Kidney (tissue), 13 donors: ENCODE measurements at regions not wholly inside any gene's neighbourhood (a gene's known extent, or its start where the extent isn't known, plus 50 kb on each side); places are given as distances from the start of the nearest gene placed in this dataset.

Source experiments
- DNase-seq, 5 donors: peaks; one replicate each; pipeline ENCODE4 v3.0.0-alpha.2; 2013 to 2020
- FAIRE-seq: peaks from 2 replicates; lab custom pipeline; 2012; peaks lifted over from hg19 to GRCh38; lab: Jason Lieb, UNC
- H3K27ac ChIP-seq, 2 donors: one replicate each; pipeline ENCODE4 v1.7.0; 2013; ENCODE audit warnings: low read depth in 2 of 2, low read length in 2 of 2, inconsistent platforms in 1 of 2
- H3K27me3 ChIP-seq: one replicate; pipeline ENCODE4 v1.7.1; 2013; ENCODE audit warnings: low read length, inconsistent platforms; ENCODE audit not compliant: control insufficient read depth, insufficient read depth
- H3K36me3 ChIP-seq, 3 donors: one replicate each; pipeline versions ENCODE4 v1.7.0 to v1.7.1; 2013; ENCODE audit warnings: low read length in 3 of 3, control low read depth in 1 of 3, inconsistent platforms in 1 of 3; ENCODE audit not compliant: insufficient read depth in 3 of 3, control insufficient read depth in 2 of 3
- H3K4me1 ChIP-seq, 3 donors: one replicate each; pipeline versions ENCODE4 v1.7.0 to v1.7.1; 2013; ENCODE audit warnings: low read length in 3 of 3, inconsistent platforms in 1 of 3, low read depth in 1 of 3; ENCODE audit not compliant: control insufficient read depth in 2 of 3, insufficient read depth in 2 of 3
- H3K4me3 ChIP-seq, 3 donors: one replicate each; pipeline versions ENCODE4 v1.7.0 to v1.8.1; 2013; ENCODE audit warnings: low read length in 3 of 3, control low read depth in 1 of 3, inconsistent platforms in 1 of 3
- H3K9ac ChIP-seq, 3 donors: one replicate each; pipeline versions ENCODE4 v1.7.0 to v1.7.1; 2013; ENCODE audit warnings: low read length in 3 of 3, control low read depth in 1 of 3, inconsistent platforms in 1 of 3
- H3K9me3 ChIP-seq, 3 donors: one replicate each; pipeline versions ENCODE4 v1.7.0 to v1.7.1; 2013; ENCODE audit warnings: low read length in 3 of 3, control low read depth in 1 of 3, inconsistent platforms in 1 of 3; ENCODE audit not compliant: control insufficient read depth in 2 of 3, insufficient read depth in 1 of 3
- CTCF ChIP-seq: IDR thresholded peaks from 3 replicates; pipeline ENCODE4 v1.5.1; 2012; ENCODE audit warnings: mild to moderate bottlenecking, moderate library complexity, borderline replicate concordance; ENCODE audit not compliant: insufficient read depth; ENCODE audit errors: extremely low read depth
- intact Hi-C: fragments of 100-400 bp; cut with DNase I; formaldehyde crosslinking; loops from one replicate; pipeline ENCODE4 v1.11.1; 2022
- donor health status: control.
- donor health status: control.
- donor health status: control.
- donor health status: control.
- donor health status: control.
- donor health status: DM: yes; HTN: yes; CAD: no.
- donor health status: Normal renal cell carcinoma (clear cell type).

GRCh38 chr16:73418691-73419090 is 370.8 kb upstream of the ZFHX3 start:
- DNase-seq: no peak
- Histone ChIP-seq H3K27ac (no peak overlapping the region), H3K9ac (no peak overlapping the region), H3K9me3 (no peaks in the 10 kb centered on the region), H3K4me1 (no peaks in the 10 kb centered on the region), H3K27me3 (no peaks in the 10 kb centered on the region), H3K4me3 (no peak overlapping the region), H3K36me3 (no peaks in the 10 kb centered on the region)
- no peak for TF ChIP-seq CTCF
- intact Hi-C loops: no loop called here
- FAIRE-seq: no peak

- no peaks in the 10 kb centered on the region for H3K36me3 ChIP-seq
- no peak for FAIRE-seq
These were observed 370.1 kb upstream of the ZFHX3 start for GRCh38 chr16:73418051-73418450.

GRCh38 chr16:73415286-73415685 is 367.4 kb upstream of the ZFHX3 start:
- DNase-seq: no peak
- Histone ChIP-seq H3K9ac (no peak overlapping the region), H3K27ac (no peak overlapping the region), H3K4me1 (no peaks in the 10 kb centered on the region), H3K4me3 (no peak overlapping the region), H3K27me3 (no peaks in the 10 kb centered on the region), H3K36me3 (no peaks in the 10 kb centered on the region), H3K9me3 (no peaks in the 10 kb centered on the region)
- no peak for FAIRE-seq
- no peak for TF ChIP-seq CTCF
- intact Hi-C loops: no loop called here

More at GRCh38 chr16:73418051-73418450, 370.1 kb upstream of the ZFHX3 start:
- DNase-seq: no peak
- Histone ChIP-seq H3K27me3 (no peaks in the 10 kb centered on the region), H3K9ac (no peak overlapping the region), H3K4me1 (no peaks in the 10 kb centered on the region), H3K9me3 (no peaks in the 10 kb centered on the region), H3K27ac (no peak overlapping the region), H3K4me3 (no peak overlapping the region)
- intact Hi-C loops: no loop called here
- TF ChIP-seq CTCF: no peak

- Histone ChIP-seq H3K9ac (no peak overlapping the region), H3K4me3 (no peak overlapping the region), H3K36me3 (no peaks in the 10 kb centered on the region), H3K27me3 (no peaks in the 10 kb centered on the region), H3K27ac (no peak overlapping the region), H3K4me1 (no peaks in the 10 kb centered on the region), H3K9me3 (no peaks in the 10 kb centered on the region)
- no peak for TF ChIP-seq CTCF
- intact Hi-C loops: no loop called here
- DNase-seq (no peak), FAIRE-seq (no peak)
These were observed 366.7 kb upstream of the ZFHX3 start for GRCh38 chr16:73414638-73415037.
